HG02884 (cell line): ENCODE measurements at regions not wholly inside any gene's neighbourhood (a gene's known extent, or its start where the extent isn't known, plus 50 kb on each side); places are given as distances from the start of the nearest gene placed in this dataset.
"Not testable (repeated sequence)": the region's sequence is repeated elsewhere in the genome, so short reads cannot be mapped to it uniquely, and the experiment has no call there.

ENCODE experiments used
- ATAC-seq: cut with Tn5 transposase; IDR thresholded peaks from one replicate; pipeline ENCODE4 v1.9.1; 2021; ENCODE audit warnings: mild to moderate bottlenecking, moderate library complexity; ENCODE audit not compliant: unreplicated experiment

DNA sequence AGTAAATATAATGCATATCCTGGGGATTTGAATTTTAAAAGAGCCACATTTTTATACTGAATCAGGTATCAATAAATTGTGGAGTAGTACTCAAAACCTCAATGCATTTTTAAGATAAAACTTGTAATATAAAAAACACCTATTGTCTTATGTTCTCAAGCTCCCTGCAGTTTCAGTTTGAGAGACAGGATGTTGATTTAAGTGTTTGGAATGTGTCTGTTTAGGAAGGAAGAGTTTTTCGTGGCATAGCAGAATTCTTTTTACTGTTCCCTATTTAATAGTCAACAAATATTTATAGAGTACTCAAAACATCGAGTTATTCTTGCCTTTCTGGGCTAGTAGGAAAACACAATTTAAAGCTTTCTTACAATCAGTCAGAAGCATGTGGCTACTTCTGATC is 146.1 kb upstream of the BCHE start:
- no peak for ATAC-seq

- ATAC-seq, result no peak
Measured at GRCh38 chr3:165981318-165981717, 144.1 kb upstream of the BCHE start.

DNA sequence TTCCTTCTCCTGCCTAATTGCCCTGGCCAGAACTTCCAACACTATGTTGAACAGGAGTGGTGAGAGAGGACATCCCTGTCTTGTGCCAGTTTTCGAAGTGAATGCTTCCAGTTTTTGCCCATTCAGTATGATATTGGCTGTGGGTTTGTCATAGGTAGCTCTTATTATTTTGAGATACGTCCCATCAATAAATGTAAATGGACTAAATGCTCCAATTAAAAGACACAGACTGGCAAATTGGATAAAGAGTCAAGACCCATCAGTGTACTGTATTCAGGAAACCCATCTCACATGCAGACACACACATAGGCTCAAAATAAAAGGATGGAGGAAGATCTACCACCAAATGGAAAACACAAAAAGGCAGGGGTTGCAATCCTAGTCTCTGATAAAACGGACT is 123.6 kb upstream of the BCHE start:
- not testable (repeated sequence) for ATAC-seq

GRCh38 chr3:165954171-165954570 is 116.9 kb upstream of the BCHE start:
- ATAC-seq, result no peak

GRCh38 chr3:165946360-165946759 is 109.1 kb upstream of the BCHE start:
- no peak for ATAC-seq

GRCh38 chr3:165938986-165939540 is 101.8 kb upstream of the BCHE start:
- ATAC-seq, result no peak

- not testable (repeated sequence) for ATAC-seq
Measured at GRCh38 chr3:165936081-165936480, 98.9 kb upstream of the BCHE start.

- ATAC-seq, result not testable (repeated sequence)
Measured at GRCh38 chr3:165924301-165924791, 87.1 kb upstream of the BCHE start.

- no peak for ATAC-seq
Measured at GRCh38 chr3:165920984-165921383, 83.8 kb upstream of the BCHE start.

GRCh38 chr3:165919284-165919683 is 82.1 kb upstream of the BCHE start:
- no peak for ATAC-seq

- no peak for ATAC-seq
Measured at GRCh38 chr3:165918657-165918979, 81.4 kb upstream of the BCHE start.

DNA sequence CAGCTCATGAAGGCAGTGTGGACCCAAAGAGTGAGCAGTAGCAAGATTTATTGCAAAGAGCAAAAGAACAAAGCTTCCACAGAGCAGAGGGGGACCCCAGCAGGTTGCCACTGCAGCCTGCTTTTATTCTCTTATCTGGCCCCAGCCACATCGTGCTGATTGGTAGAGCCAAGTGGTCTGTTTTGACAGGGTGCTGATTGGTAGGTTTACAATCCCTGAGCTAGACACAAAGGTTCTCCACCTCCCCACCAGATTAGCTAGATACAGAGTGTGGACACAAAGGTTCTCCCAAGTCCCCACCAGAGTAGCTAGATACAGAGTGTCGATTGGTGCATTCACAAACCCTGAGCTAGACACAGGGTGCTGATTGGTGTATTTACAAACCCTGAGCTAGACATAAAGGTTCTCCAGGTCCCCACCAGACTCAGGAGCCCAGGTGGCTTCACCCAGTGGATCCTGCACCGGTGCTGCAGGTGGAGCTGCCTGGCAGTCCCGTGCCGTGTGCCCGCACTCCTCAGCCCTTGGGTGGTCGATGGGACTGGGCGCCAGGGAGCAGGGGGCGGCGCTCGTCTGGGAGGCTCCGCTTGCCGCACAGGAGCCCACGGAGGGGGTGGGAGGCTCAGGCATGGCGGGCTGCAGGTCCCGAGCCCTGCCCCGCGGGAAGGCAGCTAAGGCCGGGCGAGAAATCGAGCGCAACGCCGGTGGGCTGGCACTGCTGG is 80.9 kb upstream of the BCHE start:
- ATAC-seq, result not testable (repeated sequence)

- ATAC-seq, result not testable (repeated sequence)
Measured at GRCh38 chr3:165915104-165915503, 77.9 kb upstream of the BCHE start.

DNA sequence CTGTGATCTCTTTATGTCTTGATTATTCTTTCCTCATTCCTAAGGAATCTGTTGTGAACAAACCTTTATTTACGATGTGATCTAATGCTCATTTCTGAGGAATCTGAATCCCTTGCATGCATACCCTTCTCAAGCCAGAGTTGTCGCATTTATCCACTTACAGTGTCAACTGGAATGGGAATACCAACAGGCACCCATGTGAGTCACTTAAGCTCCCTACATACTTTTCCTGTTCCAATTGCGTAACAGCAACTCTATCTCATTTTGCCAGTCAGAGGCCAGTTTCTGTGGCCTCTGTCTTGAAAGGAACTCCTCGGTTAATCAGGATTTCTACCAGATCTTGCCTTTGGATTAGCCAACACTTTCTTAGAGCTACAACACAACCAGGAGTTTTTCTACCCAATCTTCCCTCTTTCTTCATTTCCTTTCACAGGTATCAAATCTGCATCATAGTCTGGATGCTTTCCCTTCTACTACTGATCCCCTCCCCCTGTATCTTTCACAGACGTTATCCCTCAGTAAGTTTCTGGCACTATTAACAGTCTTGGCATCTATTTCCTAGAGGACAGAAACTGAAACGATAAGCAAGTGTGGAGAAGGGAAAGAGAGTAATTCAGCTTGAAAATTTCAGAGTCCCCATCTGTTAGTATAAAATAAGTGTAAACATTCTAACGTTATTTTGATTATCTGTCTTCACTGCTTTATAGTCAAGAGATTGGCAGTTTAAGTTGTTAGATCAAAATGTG is 66.8 kb upstream of the BCHE start:
- ATAC-seq, result no peak

- no peak for ATAC-seq
Measured at GRCh38 chr3:165899066-165899465, 61.8 kb upstream of the BCHE start.

DNA sequence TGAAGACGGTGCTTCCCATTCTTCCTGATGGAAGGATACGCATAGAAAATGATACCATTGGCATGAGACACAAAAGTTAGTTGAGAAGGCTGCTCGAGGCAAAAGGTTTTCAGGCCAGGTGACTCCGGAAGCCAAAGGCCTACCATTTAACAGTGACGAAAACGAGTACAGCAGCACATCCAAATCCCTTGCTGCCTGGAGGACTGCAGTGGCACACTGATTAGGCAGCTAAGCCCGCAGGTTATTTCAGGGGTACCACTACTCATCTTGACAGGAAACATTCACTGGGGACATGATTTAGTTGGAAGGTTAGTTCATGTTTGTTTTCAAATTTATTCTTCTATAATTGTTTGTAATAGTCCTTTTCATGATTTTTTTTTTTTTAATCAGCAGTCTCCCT is 59.9 kb upstream of the BCHE start:
- ATAC-seq, result no peak

- no peak for ATAC-seq
Measured at GRCh38 chr3:165895919-165896318, 58.7 kb upstream of the BCHE start.

DNA sequence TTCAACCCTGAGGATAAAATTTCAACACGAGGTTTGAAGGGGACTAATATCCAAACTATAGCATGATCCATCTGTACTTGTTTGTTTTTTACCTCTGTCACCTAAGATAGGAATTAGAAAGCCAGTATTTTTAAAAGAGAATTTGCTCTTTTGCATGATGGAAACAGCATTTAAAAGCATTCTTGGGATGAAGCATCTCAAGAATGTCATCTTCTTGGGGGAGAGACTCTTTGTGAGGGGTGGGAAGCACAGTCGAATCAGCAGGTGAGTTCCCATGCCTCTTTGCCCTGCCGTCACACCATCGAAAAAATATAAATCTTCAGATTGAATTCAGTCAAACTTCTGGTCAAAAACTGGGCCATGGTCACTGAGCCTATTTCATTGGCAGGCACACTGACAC is 55.3 kb upstream of the BCHE start:
- ATAC-seq, result no peak
